Parathyroid adenoma (tissue), 2 donors: ENCODE measurements at regions not wholly inside any gene's neighbourhood (a gene's known extent, or its start where the extent isn't known, plus 50 kb on each side); places are given as distances from the start of the nearest gene placed in this dataset.

Experiments used
- H2AFZ ChIP-seq: fragments of 300-600 bp; sonication (generic); one replicate; pipeline ENCODE4 v1.7.0; 2017; ENCODE audit warnings: antibody characterized with exemption, mild to moderate bottlenecking
- H3K27ac ChIP-seq: fragments of 300-600 bp; sonication (generic); one replicate; pipeline ENCODE4 v1.7.0; 2017
- H3K27me3 ChIP-seq: fragments of 300-600 bp; sonication (generic); one replicate; pipeline ENCODE4 v1.7.0; 2017; ENCODE audit warnings: low read length; ENCODE audit not compliant: control insufficient read depth, insufficient read depth
- H3K36me3 ChIP-seq: fragments of 300-600 bp; sonication (generic); one replicate; pipeline ENCODE4 v1.7.0; 2017; ENCODE audit warnings: low read length; ENCODE audit not compliant: control insufficient read depth, insufficient read depth
- H3K4me1 ChIP-seq: fragments of 300-600 bp; sonication (generic); one replicate; pipeline ENCODE4 v1.7.0; 2017; ENCODE audit warnings: control low read depth
- H3K4me2 ChIP-seq: fragments of 300-600 bp; sonication (generic); one replicate; pipeline ENCODE4 v1.7.0; 2017; ENCODE audit warnings: low read length
- H3K4me3 ChIP-seq: fragments of 300-600 bp; sonication (generic); one replicate; pipeline ENCODE4 v1.7.0; 2017; ENCODE audit warnings: low read depth, low read length
- H3K79me2 ChIP-seq: fragments of 300-600 bp; sonication (generic); one replicate; pipeline ENCODE4 v1.7.0; 2017; ENCODE audit warnings: control low read depth
- H3K9ac ChIP-seq: fragments of 300-600 bp; sonication (generic); one replicate; pipeline ENCODE4 v1.7.0; 2017; ENCODE audit warnings: mild to moderate bottlenecking
- H3K9me3 ChIP-seq: fragments of 300-600 bp; sonication (generic); one replicate; pipeline ENCODE4 v1.7.0; 2017; ENCODE audit warnings: low read length; ENCODE audit not compliant: control insufficient read depth
- TF ChIP-seq, protein P1 (sequence below): fragments of 300-600 bp; sonication (generic); IDR thresholded peaks from one replicate; pipeline ENCODE4 v1.7.0; 2017; ENCODE audit warnings: antibody characterized with exemption, mild to moderate bottlenecking
- donor health status: primary hyperparathyroidism.

DNA sequence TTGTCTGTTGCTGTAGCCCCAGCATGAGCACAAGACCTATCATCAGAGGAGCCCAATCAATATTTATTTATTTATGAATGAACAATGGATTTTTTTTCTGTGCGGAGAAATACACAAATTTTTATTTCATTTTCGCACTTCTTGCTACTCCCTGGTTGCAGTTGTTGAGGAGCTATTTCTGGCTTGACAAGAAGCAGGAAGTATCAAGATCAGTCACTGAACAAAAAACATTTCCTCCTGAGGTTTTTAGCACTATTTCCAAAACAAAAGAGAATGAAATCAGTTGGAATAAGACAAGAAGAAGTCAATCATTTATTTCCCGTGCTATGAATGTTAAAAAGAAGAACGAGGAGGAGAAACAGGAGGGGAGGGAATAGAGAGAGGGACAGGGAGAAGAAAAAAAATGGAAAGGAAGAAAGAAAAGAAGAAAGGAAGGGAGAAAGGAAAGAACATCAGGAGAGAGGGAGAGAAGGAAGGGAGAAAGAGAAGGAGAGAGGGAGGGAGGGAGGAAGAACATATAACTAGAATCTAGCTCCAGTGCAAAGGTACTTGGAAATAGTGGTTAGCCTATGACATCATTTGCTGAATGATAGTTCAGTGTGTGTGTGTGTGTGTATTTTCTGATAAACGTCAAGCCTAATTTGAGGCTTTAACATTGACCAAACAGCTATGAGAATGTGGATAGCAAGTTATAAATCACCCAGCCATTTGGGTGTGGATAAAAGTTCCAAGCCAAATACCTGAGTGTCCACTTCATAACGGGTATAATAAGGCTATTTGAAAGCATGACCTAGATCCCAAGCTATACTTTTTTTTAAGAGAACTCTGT, 586.0 kb downstream of the EBF1 start:
- no peaks in the 10 kb centered on the region for H3K79me2 ChIP-seq
- no peaks in the 10 kb centered on the region for H3K27me3 ChIP-seq
- H3K9me3 ChIP-seq = no peaks in the 10 kb centered on the region
- no peak overlapping the region for H3K4me3 ChIP-seq
- H3K27ac ChIP-seq = no peak overlapping the region
- TF ChIP-seq, protein P1, sequence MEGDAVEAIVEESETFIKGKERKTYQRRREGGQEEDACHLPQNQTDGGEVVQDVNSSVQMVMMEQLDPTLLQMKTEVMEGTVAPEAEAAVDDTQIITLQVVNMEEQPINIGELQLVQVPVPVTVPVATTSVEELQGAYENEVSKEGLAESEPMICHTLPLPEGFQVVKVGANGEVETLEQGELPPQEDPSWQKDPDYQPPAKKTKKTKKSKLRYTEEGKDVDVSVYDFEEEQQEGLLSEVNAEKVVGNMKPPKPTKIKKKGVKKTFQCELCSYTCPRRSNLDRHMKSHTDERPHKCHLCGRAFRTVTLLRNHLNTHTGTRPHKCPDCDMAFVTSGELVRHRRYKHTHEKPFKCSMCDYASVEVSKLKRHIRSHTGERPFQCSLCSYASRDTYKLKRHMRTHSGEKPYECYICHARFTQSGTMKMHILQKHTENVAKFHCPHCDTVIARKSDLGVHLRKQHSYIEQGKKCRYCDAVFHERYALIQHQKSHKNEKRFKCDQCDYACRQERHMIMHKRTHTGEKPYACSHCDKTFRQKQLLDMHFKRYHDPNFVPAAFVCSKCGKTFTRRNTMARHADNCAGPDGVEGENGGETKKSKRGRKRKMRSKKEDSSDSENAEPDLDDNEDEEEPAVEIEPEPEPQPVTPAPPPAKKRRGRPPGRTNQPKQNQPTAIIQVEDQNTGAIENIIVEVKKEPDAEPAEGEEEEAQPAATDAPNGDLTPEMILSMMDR = no peak
- H3K4me2 ChIP-seq = no peak overlapping the region
- H2AFZ ChIP-seq = no peak overlapping the region
- H3K9ac ChIP-seq = no peak overlapping the region
- no peaks in the 10 kb centered on the region for H3K36me3 ChIP-seq
- no peaks in the 10 kb centered on the region for H3K4me1 ChIP-seq

DNA sequence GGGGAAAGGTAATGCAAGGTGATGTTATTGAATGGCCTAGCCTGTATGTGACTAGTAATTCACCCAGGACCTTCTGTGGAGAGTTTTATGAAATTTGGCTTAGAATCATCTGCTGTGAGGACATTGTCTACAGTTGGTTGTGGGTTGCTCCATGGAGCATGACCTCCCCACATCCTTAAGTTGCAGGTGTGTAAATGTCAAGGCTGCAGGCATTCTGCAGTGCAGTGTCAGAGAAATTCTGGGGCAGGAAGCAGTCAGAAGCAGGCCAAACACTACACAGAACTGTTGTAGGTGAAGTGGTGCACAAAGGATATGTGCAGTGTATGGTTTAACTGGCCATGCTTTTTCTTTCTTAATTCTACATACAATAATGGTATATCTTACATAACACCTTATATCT, 588.3 kb downstream of the EBF1 start:
- H3K4me2 ChIP-seq = no peak overlapping the region
- TF ChIP-seq, protein P1 = no peak
- no peak overlapping the region for H3K4me3 ChIP-seq
- H3K27me3 ChIP-seq = no peaks in the 10 kb centered on the region
- no peak overlapping the region for H3K9ac ChIP-seq
- no peaks in the 10 kb centered on the region for H3K36me3 ChIP-seq
- H3K27ac ChIP-seq = no peak overlapping the region
- no peaks in the 10 kb centered on the region for H3K9me3 ChIP-seq
- no peaks in the 10 kb centered on the region for H3K4me1 ChIP-seq
- no peaks in the 10 kb centered on the region for H3K79me2 ChIP-seq
- H2AFZ ChIP-seq = no peak overlapping the region

DNA sequence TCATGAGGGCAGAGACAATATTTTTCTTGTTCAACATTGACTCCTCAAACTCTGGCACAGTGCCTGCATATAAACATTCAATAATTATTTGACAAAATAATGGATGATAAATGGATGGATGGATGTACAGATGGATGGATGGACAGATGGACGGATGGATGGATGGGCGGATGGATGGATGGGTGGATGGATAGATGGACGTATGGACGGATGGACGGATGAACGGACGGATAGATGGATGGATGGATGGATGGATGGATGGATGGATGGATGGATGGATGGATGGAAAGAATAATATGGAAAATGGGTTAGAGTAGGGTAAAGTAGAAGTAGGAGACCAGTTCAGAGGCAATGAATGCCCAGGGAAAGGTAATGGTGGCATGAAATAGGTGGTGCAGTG, 589.2 kb downstream of the EBF1 start:
- H3K4me2 ChIP-seq = no peak overlapping the region
- TF ChIP-seq, protein P1 = no peak
- no peak overlapping the region for H2AFZ ChIP-seq
- no peak overlapping the region for H3K9ac ChIP-seq
- H3K4me1 ChIP-seq = no peaks in the 10 kb centered on the region
- H3K36me3 ChIP-seq = no peaks in the 10 kb centered on the region
- H3K27ac ChIP-seq = no peak overlapping the region
- no peaks in the 10 kb centered on the region for H3K79me2 ChIP-seq
- no peaks in the 10 kb centered on the region for H3K27me3 ChIP-seq
- no peaks in the 10 kb centered on the region for H3K9me3 ChIP-seq
- H3K4me3 ChIP-seq = no peak overlapping the region

DNA sequence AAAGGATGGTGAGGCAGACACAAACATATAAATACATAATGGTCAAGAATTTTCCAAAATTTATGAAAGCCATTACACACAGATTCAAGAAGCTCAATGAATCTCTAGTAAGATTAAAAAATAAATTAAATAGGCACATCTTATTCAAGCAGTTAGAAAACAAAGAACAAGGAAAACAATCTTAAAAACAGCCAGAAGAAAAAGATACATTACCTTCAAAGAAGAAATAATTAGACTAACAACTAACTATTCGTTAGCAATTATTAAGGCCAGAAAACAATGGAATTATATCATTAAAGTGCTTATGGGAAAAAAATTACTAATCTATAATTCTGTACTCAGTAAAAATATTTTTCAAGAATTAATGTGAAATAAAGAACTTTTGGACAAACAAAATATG, 593.1 kb downstream of the EBF1 start:
- TF ChIP-seq, protein P1 = no peak
- no peaks in the 10 kb centered on the region for H3K27me3 ChIP-seq

DNA sequence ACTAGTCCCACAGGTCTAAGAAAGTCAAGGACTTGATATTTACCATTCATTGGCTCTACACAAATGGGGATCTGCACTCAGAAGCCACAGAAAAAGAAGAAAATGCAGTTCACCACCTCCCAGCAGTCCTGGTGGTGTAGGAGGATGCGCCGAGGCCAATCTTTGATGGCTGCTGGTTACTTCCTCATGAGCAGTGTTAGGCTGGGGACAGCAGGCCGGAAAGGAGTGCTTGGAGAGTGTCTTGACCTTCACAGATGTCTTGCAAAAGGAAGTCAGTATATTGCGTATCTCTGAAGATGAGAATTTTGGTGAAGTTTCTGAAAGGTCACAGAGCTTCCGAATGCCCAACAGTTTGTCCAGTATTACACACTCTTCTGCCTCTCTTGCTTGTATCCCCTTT, 597.0 kb downstream of the EBF1 start:
- no peak overlapping the region for H3K4me3 ChIP-seq
- H3K36me3 ChIP-seq = no peaks in the 10 kb centered on the region
- no peaks in the 10 kb centered on the region for H3K27me3 ChIP-seq
- H3K4me1 ChIP-seq = no peaks in the 10 kb centered on the region
- H3K27ac ChIP-seq = no peak overlapping the region
- no peak overlapping the region for H3K9ac ChIP-seq
- no peaks in the 10 kb centered on the region for H3K79me2 ChIP-seq
- no peak overlapping the region for H2AFZ ChIP-seq
- TF ChIP-seq, protein P1 = no peak
- no peak overlapping the region for H3K4me2 ChIP-seq
- H3K9me3 ChIP-seq = no peaks in the 10 kb centered on the region

More for the DNA sequence above, 593.1 kb downstream of the EBF1 start:
- H3K9ac ChIP-seq = no peak overlapping the region
- H3K79me2 ChIP-seq = no peaks in the 10 kb centered on the region
- no peak overlapping the region for H3K4me3 ChIP-seq
- H3K4me1 ChIP-seq = no peaks in the 10 kb centered on the region
- no peak overlapping the region for H2AFZ ChIP-seq
- no peaks in the 10 kb centered on the region for H3K36me3 ChIP-seq
- H3K4me2 ChIP-seq = no peak overlapping the region
- H3K27ac ChIP-seq = no peak overlapping the region
- H3K9me3 ChIP-seq = no peaks in the 10 kb centered on the region
